HG02642 (cell line): ENCODE measurements at regions not wholly inside any gene's neighbourhood (a gene's known extent, or its start where the extent isn't known, plus 50 kb on each side); places are given as distances from the start of the nearest gene placed in this dataset.

ENCODE experiments used
- ATAC-seq: cut with Tn5 transposase; IDR thresholded peaks from one replicate; pipeline ENCODE4 v1.9.1; 2021; ENCODE audit warnings: mild to moderate bottlenecking; ENCODE audit not compliant: unreplicated experiment, poor library complexity

- ATAC-seq = no peak
Measured at GRCh38 chr1:60988891-60989290, 93.5 kb upstream of the NFIA start.

- ATAC-seq = no peak
Measured at GRCh38 chr1:60987904-60988303, 94.5 kb upstream of the NFIA start.

- no peak for ATAC-seq
Measured at GRCh38 chr1:60984062-60984799, 98.1 kb upstream of the NFIA start.

GRCh38 chr1:60983701-60984061 is 98.7 kb upstream of the NFIA start:
- ATAC-seq = no peak

- no peak for ATAC-seq
Measured at GRCh38 chr1:60982539-60982938, 99.8 kb upstream of the NFIA start.

- ATAC-seq = no peak
Measured at GRCh38 chr1:60981357-60981756, 101.0 kb upstream of the NFIA start.

- ATAC-seq = peak; percentile 80
Measured at GRCh38 chr1:60978421-60979357, 103.7 kb upstream of the NFIA start.

- no peak for ATAC-seq
Measured at GRCh38 chr1:60977661-60978060, 104.7 kb upstream of the NFIA start.

GRCh38 chr1:60974524-60975372 is 107.6 kb upstream of the NFIA start:
- no peak for ATAC-seq

- no peak for ATAC-seq
Measured at GRCh38 chr1:60973668-60974067, 108.7 kb upstream of the NFIA start.

GRCh38 chr1:60972841-60973364 is 109.5 kb upstream of the NFIA start:
- no peak for ATAC-seq

GRCh38 chr1:60971330-60971729 is 111.0 kb upstream of the NFIA start:
- no peak for ATAC-seq

GRCh38 chr1:60969971-60970509 is 112.3 kb upstream of the NFIA start:
- ATAC-seq = no peak

- no peak for ATAC-seq
Measured at GRCh38 chr1:60965280-60965854, 117.0 kb upstream of the NFIA start.

- no peak for ATAC-seq
Measured at GRCh38 chr1:60963167-60963940, 119.0 kb upstream of the NFIA start.

GRCh38 chr1:60960891-60961461 is 121.4 kb upstream of the NFIA start:
- no peak for ATAC-seq

- no peak for ATAC-seq
Measured at GRCh38 chr1:60959701-60960100, 122.7 kb upstream of the NFIA start.

- no peak for ATAC-seq
Measured at GRCh38 chr1:60958001-60958400, 124.4 kb upstream of the NFIA start.

GRCh38 chr1:60956520-60956919 is 125.8 kb upstream of the NFIA start:
- no peak for ATAC-seq
